ENCODE measurements at regions not wholly inside any gene's neighbourhood (a gene's known extent, or its start where the extent isn't known, plus 50 kb on each side); places are given as distances from the start of the nearest gene placed in this dataset.

DNA sequence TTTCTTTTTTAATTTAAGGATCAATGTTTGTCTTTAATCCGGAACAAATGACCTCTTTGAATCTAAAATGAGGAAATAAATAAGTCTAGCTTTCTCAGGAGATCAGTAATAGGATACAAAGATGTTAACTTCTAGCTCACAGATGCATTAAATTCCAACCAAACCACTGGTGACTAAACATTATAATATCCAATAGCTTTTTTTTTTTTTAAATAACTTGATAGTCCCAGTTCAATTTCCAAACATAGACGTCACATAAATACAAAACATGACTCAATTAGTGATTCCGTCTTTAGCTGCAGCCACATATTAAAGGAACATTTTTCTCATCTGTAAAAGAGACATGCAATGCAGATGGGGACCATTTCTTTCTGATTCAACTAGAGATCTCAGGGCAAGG, 390.5 kb upstream of the PCDH9 start:
- peak; percentile 74 for ATAC-seq
- TF ChIP-seq, protein P1, sequence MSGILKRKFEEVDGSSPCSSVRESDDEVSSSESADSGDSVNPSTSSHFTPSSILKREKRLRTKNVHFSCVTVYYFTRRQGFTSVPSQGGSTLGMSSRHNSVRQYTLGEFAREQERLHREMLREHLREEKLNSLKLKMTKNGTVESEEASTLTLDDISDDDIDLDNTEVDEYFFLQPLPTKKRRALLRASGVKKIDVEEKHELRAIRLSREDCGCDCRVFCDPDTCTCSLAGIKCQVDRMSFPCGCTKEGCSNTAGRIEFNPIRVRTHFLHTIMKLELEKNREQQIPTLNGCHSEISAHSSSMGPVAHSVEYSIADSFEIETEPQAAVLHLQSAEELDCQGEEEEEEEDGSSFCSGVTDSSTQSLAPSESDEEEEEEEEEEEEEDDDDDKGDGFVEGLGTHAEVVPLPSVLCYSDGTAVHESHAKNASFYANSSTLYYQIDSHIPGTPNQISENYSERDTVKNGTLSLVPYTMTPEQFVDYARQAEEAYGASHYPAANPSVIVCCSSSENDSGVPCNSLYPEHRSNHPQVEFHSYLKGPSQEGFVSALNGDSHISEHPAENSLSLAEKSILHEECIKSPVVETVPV (CRISPR knock-in tag; IDR thresholded peaks at IDR 0.05), result no peak
- TF ChIP-seq TOX (CRISPR knock-in tag; IDR thresholded peaks at IDR 0.05; ENCODE audit: borderline replicate concordance), result peak; percentile 15; the same call in 1 of the 2 replicates
- TF ChIP-seq TCF4 (CRISPR knock-in tag; IDR thresholded peaks at IDR 0.05; ENCODE audit: borderline replicate concordance), result no peak
- no peak for TF ChIP-seq ARNTL (CRISPR knock-in tag; IDR thresholded peaks at IDR 0.05; ENCODE audit: borderline replicate concordance, low read depth)

DNA sequence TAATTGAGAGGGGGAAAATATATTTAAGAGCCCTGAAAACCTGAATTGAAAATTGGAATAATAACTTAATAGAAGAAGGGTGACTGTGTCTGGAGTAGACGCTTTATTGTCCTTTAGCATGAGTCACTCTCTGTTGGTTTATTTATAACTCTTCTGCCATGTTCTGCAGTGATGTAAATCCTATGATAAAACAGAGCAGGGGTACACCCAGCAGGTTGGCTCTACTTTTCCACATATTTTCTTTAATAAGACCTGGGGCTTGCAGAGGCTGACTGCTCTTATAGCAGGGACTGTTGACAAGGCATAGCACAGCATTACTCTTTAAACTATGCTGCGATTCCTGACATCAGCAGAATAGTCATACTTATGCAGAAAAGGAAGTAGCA, 389.9 kb upstream of the PCDH9 start:
- peak; percentile 89 for ATAC-seq
- TF ChIP-seq BACH2 (CRISPR knock-in tag; IDR thresholded peaks at IDR 0.05; ENCODE audit: borderline replicate concordance) (no peak), ISL1 (CRISPR knock-in tag; IDR thresholded peaks at IDR 0.05) (0 out of 2 replicates have a peak, but pooled peaks have one; percentile 27)

DNA sequence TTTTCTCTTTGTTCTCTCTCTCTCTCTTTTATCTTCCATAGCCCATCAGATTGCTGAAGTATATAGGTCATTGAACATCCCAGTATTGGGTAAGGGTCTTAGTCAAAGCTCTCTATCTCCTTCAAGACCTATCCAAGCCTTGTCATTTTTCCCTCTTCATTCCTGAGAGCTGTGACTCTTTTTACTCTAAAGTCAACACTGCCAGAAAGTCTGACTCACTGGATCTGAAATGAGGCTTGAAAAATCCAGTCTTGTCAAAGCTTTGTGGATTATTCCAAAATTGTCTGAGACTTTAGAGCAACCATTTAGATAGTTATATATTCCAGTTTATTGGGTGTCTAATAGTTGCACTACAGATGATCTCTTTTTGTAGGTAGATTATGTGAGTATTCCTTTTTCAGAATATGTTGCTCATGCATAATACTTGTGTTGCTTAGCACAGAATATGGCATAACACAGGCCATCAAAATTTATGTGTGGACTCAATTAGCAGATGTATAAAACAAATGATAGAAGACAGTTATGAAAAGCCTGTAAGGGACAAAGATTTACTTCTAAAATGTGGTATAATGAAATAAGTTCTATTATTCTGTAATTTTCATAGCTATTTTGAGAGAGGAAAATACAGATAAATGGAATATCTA, 389.3 kb upstream of the PCDH9 start:
- TF ChIP-seq, protein P2, sequence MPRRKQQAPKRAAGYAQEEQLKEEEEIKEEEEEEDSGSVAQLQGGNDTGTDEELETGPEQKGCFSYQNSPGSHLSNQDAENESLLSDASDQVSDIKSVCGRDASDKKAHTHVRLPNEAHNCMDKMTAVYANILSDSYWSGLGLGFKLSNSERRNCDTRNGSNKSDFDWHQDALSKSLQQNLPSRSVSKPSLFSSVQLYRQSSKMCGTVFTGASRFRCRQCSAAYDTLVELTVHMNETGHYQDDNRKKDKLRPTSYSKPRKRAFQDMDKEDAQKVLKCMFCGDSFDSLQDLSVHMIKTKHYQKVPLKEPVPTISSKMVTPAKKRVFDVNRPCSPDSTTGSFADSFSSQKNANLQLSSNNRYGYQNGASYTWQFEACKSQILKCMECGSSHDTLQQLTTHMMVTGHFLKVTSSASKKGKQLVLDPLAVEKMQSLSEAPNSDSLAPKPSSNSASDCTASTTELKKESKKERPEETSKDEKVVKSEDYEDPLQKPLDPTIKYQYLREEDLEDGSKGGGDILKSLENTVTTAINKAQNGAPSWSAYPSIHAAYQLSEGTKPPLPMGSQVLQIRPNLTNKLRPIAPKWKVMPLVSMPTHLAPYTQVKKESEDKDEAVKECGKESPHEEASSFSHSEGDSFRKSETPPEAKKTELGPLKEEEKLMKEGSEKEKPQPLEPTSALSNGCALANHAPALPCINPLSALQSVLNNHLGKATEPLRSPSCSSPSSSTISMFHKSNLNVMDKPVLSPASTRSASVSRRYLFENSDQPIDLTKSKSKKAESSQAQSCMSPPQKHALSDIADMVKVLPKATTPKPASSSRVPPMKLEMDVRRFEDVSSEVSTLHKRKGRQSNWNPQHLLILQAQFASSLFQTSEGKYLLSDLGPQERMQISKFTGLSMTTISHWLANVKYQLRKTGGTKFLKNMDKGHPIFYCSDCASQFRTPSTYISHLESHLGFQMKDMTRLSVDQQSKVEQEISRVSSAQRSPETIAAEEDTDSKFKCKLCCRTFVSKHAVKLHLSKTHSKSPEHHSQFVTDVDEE (CRISPR knock-in tag; IDR thresholded peaks at IDR 0.05), result no peak
- no peak for TF ChIP-seq CSDC2 (CRISPR knock-in tag; IDR thresholded peaks at IDR 0.05)
- TF ChIP-seq TCF4 (CRISPR knock-in tag; IDR thresholded peaks at IDR 0.05; ENCODE audit: borderline replicate concordance), result no peak
- no peak for TF ChIP-seq PPARA (CRISPR knock-in tag; IDR thresholded peaks at IDR 0.05; ENCODE audit: borderline replicate concordance)
- TF ChIP-seq, protein P3, sequence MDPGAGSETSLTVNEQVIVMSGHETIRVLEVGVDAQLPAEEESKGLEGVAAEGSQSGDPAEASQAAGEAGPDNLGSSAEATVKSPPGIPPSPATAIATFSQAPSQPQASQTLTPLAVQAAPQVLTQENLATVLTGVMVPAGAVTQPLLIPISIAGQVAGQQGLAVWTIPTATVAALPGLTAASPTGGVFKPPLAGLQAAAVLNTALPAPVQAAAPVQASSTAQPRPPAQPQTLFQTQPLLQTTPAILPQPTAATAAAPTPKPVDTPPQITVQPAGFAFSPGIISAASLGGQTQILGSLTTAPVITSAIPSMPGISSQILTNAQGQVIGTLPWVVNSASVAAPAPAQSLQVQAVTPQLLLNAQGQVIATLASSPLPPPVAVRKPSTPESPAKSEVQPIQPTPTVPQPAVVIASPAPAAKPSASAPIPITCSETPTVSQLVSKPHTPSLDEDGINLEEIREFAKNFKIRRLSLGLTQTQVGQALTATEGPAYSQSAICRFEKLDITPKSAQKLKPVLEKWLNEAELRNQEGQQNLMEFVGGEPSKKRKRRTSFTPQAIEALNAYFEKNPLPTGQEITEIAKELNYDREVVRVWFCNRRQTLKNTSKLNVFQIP (CRISPR knock-in tag; IDR thresholded peaks at IDR 0.05; ENCODE audit: borderline replicate concordance, low read depth), result no peak
- TF ChIP-seq ESRRG (CRISPR knock-in tag; IDR thresholded peaks at IDR 0.05), result no peak
- no peak for TF ChIP-seq RARB (CRISPR knock-in tag; IDR thresholded peaks at IDR 0.05)
- TF ChIP-seq, protein P4, sequence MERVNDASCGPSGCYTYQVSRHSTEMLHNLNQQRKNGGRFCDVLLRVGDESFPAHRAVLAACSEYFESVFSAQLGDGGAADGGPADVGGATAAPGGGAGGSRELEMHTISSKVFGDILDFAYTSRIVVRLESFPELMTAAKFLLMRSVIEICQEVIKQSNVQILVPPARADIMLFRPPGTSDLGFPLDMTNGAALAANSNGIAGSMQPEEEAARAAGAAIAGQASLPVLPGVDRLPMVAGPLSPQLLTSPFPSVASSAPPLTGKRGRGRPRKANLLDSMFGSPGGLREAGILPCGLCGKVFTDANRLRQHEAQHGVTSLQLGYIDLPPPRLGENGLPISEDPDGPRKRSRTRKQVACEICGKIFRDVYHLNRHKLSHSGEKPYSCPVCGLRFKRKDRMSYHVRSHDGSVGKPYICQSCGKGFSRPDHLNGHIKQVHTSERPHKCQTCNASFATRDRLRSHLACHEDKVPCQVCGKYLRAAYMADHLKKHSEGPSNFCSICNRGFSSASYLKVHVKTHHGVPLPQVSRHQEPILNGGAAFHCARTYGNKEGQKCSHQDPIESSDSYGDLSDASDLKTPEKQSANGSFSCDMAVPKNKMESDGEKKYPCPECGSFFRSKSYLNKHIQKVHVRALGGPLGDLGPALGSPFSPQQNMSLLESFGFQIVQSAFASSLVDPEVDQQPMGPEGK (CRISPR knock-in tag; IDR thresholded peaks at IDR 0.05; ENCODE audit: borderline replicate concordance), result no peak
- no peak for TF ChIP-seq ARNTL (CRISPR knock-in tag; IDR thresholded peaks at IDR 0.05; ENCODE audit: borderline replicate concordance, low read depth)
- TF ChIP-seq, protein P1 (CRISPR knock-in tag; IDR thresholded peaks at IDR 0.05), result no peak
- TF ChIP-seq TOX (CRISPR knock-in tag; IDR thresholded peaks at IDR 0.05; ENCODE audit: borderline replicate concordance), result no peak
- no peak for TF ChIP-seq SNAI2 (CRISPR knock-in tag; IDR thresholded peaks at IDR 0.05)
- no peak for TF ChIP-seq ZNF565 (CRISPR knock-in tag; conservative IDR thresholded peaks at IDR 0.05; ENCODE audit: low read depth)
- TF ChIP-seq BACH2 (CRISPR knock-in tag; IDR thresholded peaks at IDR 0.05; ENCODE audit: borderline replicate concordance), result no peak
- TF ChIP-seq ZFP3 (CRISPR knock-in tag; IDR thresholded peaks at IDR 0.05), result no peak
- TF ChIP-seq ZFP30 (CRISPR knock-in tag; IDR thresholded peaks at IDR 0.05), result no peak
- peak; percentile 66 for ATAC-seq

DNA sequence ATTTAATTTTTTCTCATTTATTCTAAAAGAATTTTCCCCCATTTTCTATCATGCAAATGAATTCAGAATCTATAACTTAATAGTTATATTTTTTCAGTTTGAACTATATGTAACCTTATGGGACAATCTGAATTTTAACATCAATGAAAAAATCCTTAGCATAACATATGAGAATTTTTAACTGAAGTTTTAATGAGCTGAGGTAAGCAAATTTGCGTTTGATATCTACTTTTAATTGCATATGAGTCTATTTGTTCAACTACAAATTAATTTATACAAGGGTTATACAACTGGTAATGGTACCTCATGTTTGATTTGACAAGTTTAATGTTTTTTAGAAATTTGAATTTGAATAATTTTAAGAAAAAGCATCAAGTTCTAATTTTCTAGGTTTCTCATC, 384.4 kb upstream of the PCDH9 start:
- ATAC-seq, result no peak
- TF ChIP-seq PPARA (CRISPR knock-in tag; IDR thresholded peaks at IDR 0.05; ENCODE audit: borderline replicate concordance) (no peak), ZFP30 (CRISPR knock-in tag; IDR thresholded peaks at IDR 0.05) (no peak), TCF4 (CRISPR knock-in tag; IDR thresholded peaks at IDR 0.05; ENCODE audit: borderline replicate concordance) (no peak), ESRRG (CRISPR knock-in tag; IDR thresholded peaks at IDR 0.05) (no peak), CSDC2 (CRISPR knock-in tag; IDR thresholded peaks at IDR 0.05) (no peak), TOX (CRISPR knock-in tag; IDR thresholded peaks at IDR 0.05; ENCODE audit: borderline replicate concordance) (no peak), ZC3H10 (CRISPR knock-in tag; IDR thresholded peaks at IDR 0.05) (no peak), RARB (CRISPR knock-in tag; IDR thresholded peaks at IDR 0.05) (no peak)
- TF ChIP-seq, protein P5, sequence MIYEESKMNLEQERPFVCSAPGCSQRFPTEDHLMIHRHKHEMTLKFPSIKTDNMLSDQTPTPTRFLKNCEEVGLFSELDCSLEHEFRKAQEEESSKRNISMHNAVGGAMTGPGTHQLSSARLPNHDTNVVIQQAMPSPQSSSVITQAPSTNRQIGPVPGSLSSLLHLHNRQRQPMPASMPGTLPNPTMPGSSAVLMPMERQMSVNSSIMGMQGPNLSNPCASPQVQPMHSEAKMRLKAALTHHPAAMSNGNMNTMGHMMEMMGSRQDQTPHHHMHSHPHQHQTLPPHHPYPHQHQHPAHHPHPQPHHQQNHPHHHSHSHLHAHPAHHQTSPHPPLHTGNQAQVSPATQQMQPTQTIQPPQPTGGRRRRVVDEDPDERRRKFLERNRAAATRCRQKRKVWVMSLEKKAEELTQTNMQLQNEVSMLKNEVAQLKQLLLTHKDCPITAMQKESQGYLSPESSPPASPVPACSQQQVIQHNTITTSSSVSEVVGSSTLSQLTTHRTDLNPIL (CRISPR knock-in tag; IDR thresholded peaks at IDR 0.05; ENCODE audit: low read depth), result no peak
- TF ChIP-seq, protein P2 (CRISPR knock-in tag; IDR thresholded peaks at IDR 0.05), result no peak
